Activated T-cell treated with anti-CD3 and anti-CD28 coated beads for 1 hour (primary cell): ENCODE measurements at regions not wholly inside any gene's neighbourhood (a gene's known extent, or its start where the extent isn't known, plus 50 kb on each side); places are given as distances from the start of the nearest gene placed in this dataset.
"Not testable (repeated sequence)": the region's sequence is repeated elsewhere in the genome, so short reads cannot be mapped to it uniquely, and the experiment has no call there.

ENCODE experiments used
- DNase-seq: peaks from one replicate; pipeline ENCODE4 v3.0.0-alpha.2; 2020; ENCODE audit warnings: low read depth

GRCh38 chr9:71273613-71274012 lies 152.2 kb upstream of the TRPM3 start:
- DNase-seq = no peak

GRCh38 chr9:71271602-71272001 lies 150.2 kb upstream of the TRPM3 start:
- no peak for DNase-seq

GRCh38 chr9:71270554-71270953 lies 149.1 kb upstream of the TRPM3 start:
- DNase-seq = no peak

- DNase-seq = no peak
Observed at GRCh38 chr9:71269859-71270258, 148.4 kb upstream of the TRPM3 start.

- no peak for DNase-seq
Observed at GRCh38 chr9:71268871-71269635, 147.6 kb upstream of the TRPM3 start.

GRCh38 chr9:71263451-71263850 lies 142.0 kb upstream of the TRPM3 start:
- DNase-seq = no peak

GRCh38 chr9:71260419-71260818 lies 139.0 kb upstream of the TRPM3 start:
- DNase-seq = not testable (repeated sequence)

GRCh38 chr9:71254592-71255277 lies 133.3 kb upstream of the TRPM3 start:
- no peak for DNase-seq

- DNase-seq = no peak
Observed at GRCh38 chr9:71253011-71253410, 131.6 kb upstream of the TRPM3 start.

GRCh38 chr9:71250581-71250980 lies 129.2 kb upstream of the TRPM3 start:
- DNase-seq = no peak

GRCh38 chr9:71249729-71250317 lies 128.4 kb upstream of the TRPM3 start:
- DNase-seq = no peak

- no peak for DNase-seq
Observed at GRCh38 chr9:71245651-71246050, 124.2 kb upstream of the TRPM3 start.

GRCh38 chr9:71243951-71244350 lies 122.5 kb upstream of the TRPM3 start:
- no peak for DNase-seq

- no peak for DNase-seq
Observed at GRCh38 chr9:71242081-71242480, 120.7 kb upstream of the TRPM3 start.

- no peak for DNase-seq
Observed at GRCh38 chr9:71237051-71237450, 115.6 kb upstream of the TRPM3 start.

- DNase-seq = no peak
Observed at GRCh38 chr9:71233646-71234045, 112.2 kb upstream of the TRPM3 start.

GRCh38 chr9:71223953-71224538 lies 102.6 kb upstream of the TRPM3 start:
- no peak for DNase-seq

GRCh38 chr9:71218774-71219173 lies 97.4 kb upstream of the TRPM3 start:
- no peak for DNase-seq

GRCh38 chr9:71213633-71214032 lies 92.2 kb upstream of the TRPM3 start:
- no peak for DNase-seq

GRCh38 chr9:71210326-71210725 lies 88.9 kb upstream of the TRPM3 start:
- DNase-seq = no peak

- no peak for DNase-seq
Observed at GRCh38 chr9:71209890-71210289, 88.5 kb upstream of the TRPM3 start.

- DNase-seq = no peak
Observed at GRCh38 chr9:71202931-71203330, 81.5 kb upstream of the TRPM3 start.

- no peak for DNase-seq
Observed at GRCh38 chr9:71191708-71192107, 70.3 kb upstream of the TRPM3 start.
